HG03521 (cell line): ENCODE measurements at regions not wholly inside any gene's neighbourhood (a gene's known extent, or its start where the extent isn't known, plus 50 kb on each side); places are given as distances from the start of the nearest gene placed in this dataset.

Experiments used
- ATAC-seq: cut with Tn5 transposase; IDR thresholded peaks from one replicate; pipeline ENCODE4 v1.9.1; 2021; ENCODE audit warnings: mild to moderate bottlenecking, moderate library complexity; ENCODE audit not compliant: unreplicated experiment

GRCh38 chr11:26076233-26076990 lies 255.5 kb upstream of the ANO3 start:
- ATAC-seq, result no peak

GRCh38 chr11:26078231-26078821 lies 253.6 kb upstream of the ANO3 start:
- ATAC-seq, result peak; percentile 62

GRCh38 chr11:26084313-26084712 lies 247.6 kb upstream of the ANO3 start:
- no peak for ATAC-seq

- ATAC-seq, result no peak
Measured at GRCh38 chr11:26086028-26086427, 245.9 kb upstream of the ANO3 start.

GRCh38 chr11:26087120-26087935 lies 244.6 kb upstream of the ANO3 start:
- ATAC-seq, result peak; percentile 95

GRCh38 chr11:26088391-26088790 lies 243.5 kb upstream of the ANO3 start:
- no peak for ATAC-seq

GRCh38 chr11:26090651-26091050 lies 241.3 kb upstream of the ANO3 start:
- ATAC-seq, result no peak

- no peak for ATAC-seq
Measured at GRCh38 chr11:26093206-26093605, 238.7 kb upstream of the ANO3 start.

- ATAC-seq, result no peak
Measured at GRCh38 chr11:26095340-26095739, 236.6 kb upstream of the ANO3 start.

- ATAC-seq, result no peak
Measured at GRCh38 chr11:26096451-26096850, 235.5 kb upstream of the ANO3 start.

GRCh38 chr11:26102325-26102724 lies 229.6 kb upstream of the ANO3 start:
- no peak for ATAC-seq

- ATAC-seq, result no peak
Measured at GRCh38 chr11:26105762-26106423, 226.0 kb upstream of the ANO3 start.

GRCh38 chr11:26106726-26107125 lies 225.2 kb upstream of the ANO3 start:
- no peak for ATAC-seq

- no peak for ATAC-seq
Measured at GRCh38 chr11:26109658-26110368, 222.1 kb upstream of the ANO3 start.

- no peak for ATAC-seq
Measured at GRCh38 chr11:26112264-26112663, 219.7 kb upstream of the ANO3 start.

GRCh38 chr11:26121466-26121865 lies 210.5 kb upstream of the ANO3 start:
- ATAC-seq, result no peak

- ATAC-seq, result no peak
Measured at GRCh38 chr11:26126741-26127140, 205.2 kb upstream of the ANO3 start.

GRCh38 chr11:26127336-26127735 lies 204.6 kb upstream of the ANO3 start:
- ATAC-seq, result no peak

GRCh38 chr11:26131406-26131805 lies 200.5 kb upstream of the ANO3 start:
- ATAC-seq, result no peak

- ATAC-seq, result no peak
Measured at GRCh38 chr11:26134053-26134452, 197.9 kb upstream of the ANO3 start.
